Stomach (tissue), 4 donors: ENCODE measurements at regions not wholly inside any gene's neighbourhood (a gene's known extent, or its start where the extent isn't known, plus 50 kb on each side); places are given as distances from the start of the nearest gene placed in this dataset.

Experiments
- CTCF ChIP-seq, 7 experiments: fragments of 450-650 bp in 4 of 7; fragments of 200-600 bp in 3 of 7; sonication (generic) in 3 of 7; IDR thresholded peaks; one replicate each; pipeline ENCODE4 v1.5.1; 2016 to 2019; ENCODE audit warnings: antibody characterized with exemption in 7 of 7, control low read depth in 2 of 7, mild to moderate bottlenecking in 1 of 7
- EP300 ChIP-seq: sonication (generic); formaldehyde crosslinking; IDR thresholded peaks from one replicate; pipeline ENCODE4 v1.6.1; 2017; ENCODE audit warnings: antibody characterized with exemption
- POLR2A ChIP-seq, 4 donors: fragments of 450-650 bp; IDR thresholded peaks; one replicate each; pipeline ENCODE4 v1.6.1; 2016; ENCODE audit warnings: antibody characterized with exemption in 4 of 4, control low read depth in 2 of 4, mild to moderate bottlenecking in 1 of 4, moderate library complexity in 1 of 4
- POLR2AphosphoS5 ChIP-seq, 3 donors: sonication (generic); formaldehyde crosslinking; IDR thresholded peaks; one replicate each; pipeline ENCODE4 v1.6.1; 2016; ENCODE audit warnings: antibody characterized with exemption in 3 of 3

GRCh38 chr13:44104969-44105368, 225.3 kb downstream of the LACC1 start:
- TF ChIP-seq POLR2A (IDR thresholded peaks at IDR 0.05) (no peak), POLR2AphosphoS5 (IDR thresholded peaks at IDR 0.05) (no peak), CTCF (IDR thresholded peaks at IDR 0.05) (no peak), EP300 (no peak)
